Cardiac fibroblast (primary cell): ENCODE measurements at regions not wholly inside any gene's neighbourhood (a gene's known extent, or its start where the extent isn't known, plus 50 kb on each side); places are given as distances from the start of the nearest gene placed in this dataset.

ENCODE experiments used
- DNase-seq, 2 donors: peaks; one replicate each; pipeline versions ENCODE4 v3.0.0 to v3.0.0-alpha.2; 2010; ENCODE audit warnings: low read depth in 2 of 2
- H3K4me3 ChIP-seq, 2 donors: replicated peaks in 1 of 2; 1 replicate in 1 of 2; 2 replicates in 1 of 2; pipeline ENCODE4 v1.5.1; 2011; ENCODE audit warnings: low read depth in 2 of 2, low read length in 2 of 2, mild to moderate bottlenecking in 2 of 2, moderate library complexity in 1 of 2
- TF ChIP-seq, protein P1 (sequence below): IDR thresholded peaks from one replicate; pipeline ENCODE4 v1.5.1; 2011; ENCODE audit warnings: low read depth, mild to moderate bottlenecking, low read length, inconsistent platforms

DNA sequence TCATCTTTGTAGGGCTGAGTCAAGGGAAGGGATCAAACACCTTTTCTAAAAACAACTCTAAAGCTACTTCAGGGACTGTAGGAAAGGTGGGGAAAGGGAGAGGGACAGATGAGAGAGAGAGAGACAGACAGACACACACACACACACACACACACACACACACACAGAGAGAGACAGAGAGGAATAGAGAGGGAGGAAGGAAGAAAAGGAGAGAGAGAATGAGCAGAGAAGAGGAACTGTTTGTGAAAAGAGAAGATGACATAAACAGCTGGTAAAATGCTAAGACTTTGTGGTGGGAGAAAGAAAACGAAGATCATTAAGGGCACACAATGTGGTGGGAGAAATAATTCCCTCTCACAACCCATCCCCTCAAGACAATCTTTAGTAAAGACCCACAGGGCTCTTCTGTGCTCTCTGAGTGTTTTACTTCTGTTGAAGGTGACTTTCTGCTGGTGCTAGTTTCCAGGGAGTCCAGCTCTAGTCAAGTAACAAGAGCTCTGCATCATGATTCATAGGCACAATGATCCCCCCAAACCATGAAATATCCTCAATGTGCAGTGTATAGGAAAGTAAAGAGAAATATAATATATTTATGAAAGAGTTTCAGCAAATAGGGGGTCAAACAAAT, 77.2 kb upstream of the STK17B start:
- no peak for DNase-seq
- TF ChIP-seq, protein P1, sequence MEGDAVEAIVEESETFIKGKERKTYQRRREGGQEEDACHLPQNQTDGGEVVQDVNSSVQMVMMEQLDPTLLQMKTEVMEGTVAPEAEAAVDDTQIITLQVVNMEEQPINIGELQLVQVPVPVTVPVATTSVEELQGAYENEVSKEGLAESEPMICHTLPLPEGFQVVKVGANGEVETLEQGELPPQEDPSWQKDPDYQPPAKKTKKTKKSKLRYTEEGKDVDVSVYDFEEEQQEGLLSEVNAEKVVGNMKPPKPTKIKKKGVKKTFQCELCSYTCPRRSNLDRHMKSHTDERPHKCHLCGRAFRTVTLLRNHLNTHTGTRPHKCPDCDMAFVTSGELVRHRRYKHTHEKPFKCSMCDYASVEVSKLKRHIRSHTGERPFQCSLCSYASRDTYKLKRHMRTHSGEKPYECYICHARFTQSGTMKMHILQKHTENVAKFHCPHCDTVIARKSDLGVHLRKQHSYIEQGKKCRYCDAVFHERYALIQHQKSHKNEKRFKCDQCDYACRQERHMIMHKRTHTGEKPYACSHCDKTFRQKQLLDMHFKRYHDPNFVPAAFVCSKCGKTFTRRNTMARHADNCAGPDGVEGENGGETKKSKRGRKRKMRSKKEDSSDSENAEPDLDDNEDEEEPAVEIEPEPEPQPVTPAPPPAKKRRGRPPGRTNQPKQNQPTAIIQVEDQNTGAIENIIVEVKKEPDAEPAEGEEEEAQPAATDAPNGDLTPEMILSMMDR: no peak
- no peak overlapping the region for H3K4me3 ChIP-seq

DNA sequence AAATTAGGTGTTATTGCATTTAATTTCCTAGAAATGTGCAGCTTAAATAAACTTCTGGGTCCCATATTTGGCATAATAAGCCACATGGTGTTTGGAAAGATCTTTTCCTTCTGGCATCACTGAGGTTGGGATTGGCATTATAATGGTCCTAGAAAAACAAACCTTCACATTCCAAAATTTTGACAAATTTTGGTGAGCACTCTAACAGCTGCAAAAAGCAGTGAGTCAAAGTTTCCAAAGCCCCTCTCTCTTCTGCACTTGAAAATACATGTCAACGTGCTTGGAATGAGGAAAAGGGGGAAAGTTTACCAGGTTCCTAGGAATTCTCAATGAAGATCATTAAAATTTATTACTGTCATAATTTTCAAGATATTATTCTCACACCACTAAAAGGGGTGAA, 77.8 kb upstream of the STK17B start:
- DNase-seq: peak in 1 of 2 donors; percentile 46
- no peak overlapping the region for H3K4me3 ChIP-seq
- TF ChIP-seq, protein P1: no peak

DNA sequence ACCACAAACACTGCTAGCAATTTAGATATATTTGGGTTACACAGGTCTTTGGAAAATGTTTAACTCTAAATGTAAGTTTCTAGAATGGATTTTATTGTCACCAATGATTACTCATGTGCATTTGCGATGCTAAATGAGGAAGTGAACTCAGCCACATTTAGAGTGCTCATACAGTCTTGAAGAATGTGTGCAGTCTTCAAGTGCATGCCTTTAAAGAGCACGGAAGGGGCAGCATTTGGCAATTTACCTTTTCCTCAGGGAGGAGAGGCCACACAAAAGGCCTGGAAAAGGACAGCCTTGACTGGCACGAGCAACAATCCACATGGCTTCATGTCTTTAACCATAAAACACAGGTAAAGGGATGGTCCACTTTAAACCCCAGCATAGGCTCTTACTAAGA, 78.5 kb upstream of the STK17B start:
- peak in 1 of 2 donors; percentile 47 for DNase-seq
- TF ChIP-seq, protein P1: no peak
- no peak overlapping the region for H3K4me3 ChIP-seq

DNA sequence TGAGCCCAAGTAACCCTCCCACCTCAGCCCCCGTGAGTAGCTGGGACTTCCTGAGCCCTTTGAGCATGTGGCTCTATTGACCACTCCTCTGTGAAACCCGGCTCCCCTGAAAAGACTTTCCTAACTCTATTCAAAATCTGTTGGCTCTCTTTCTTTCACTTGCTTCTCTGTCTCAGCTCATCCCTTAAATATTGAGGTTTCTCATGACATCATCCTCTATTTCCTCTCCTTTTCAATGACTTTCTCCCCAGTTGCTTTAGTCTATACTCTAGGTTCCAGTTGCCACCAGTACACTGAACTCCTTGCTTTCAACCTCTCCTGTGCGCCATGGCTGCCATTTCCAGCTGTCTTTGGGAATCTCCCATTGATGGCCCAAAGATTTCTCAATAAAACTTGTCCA, 79.8 kb upstream of the STK17B start:
- DNase-seq: no peak
- TF ChIP-seq, protein P1: no peak
- no peak overlapping the region for H3K4me3 ChIP-seq

DNA sequence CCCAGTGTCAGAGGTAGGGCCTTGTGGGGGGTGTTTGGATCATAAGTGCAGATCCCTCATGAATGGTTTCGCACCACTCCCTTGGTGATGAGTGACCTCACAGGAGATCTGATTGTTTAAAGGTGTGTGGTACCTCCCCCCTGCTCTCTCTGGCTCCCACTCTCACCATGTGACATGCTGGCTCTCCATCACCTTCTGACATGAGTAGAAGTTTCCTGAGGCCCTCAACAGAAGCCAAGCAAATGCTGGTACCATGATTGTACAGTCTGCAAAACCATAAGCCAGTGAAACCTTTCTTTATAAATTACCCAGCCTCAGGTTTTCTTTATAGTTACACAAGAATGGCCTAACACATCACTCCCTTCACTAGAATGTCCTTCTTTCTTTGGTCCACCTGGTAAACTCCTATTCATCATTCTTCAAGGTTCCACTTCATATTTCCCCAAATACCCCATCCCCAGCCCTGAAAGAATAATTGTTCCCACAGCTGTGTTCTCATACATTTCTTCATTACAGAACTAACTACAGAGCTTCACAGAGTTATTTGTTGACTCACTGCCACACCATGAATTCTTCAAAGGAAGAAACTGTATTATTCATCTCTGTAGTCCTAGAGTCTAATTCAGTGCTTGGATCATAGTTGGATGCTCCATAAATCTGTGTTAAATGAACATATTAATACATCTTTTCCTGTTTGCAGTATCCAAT, 81.2 kb upstream of the STK17B start:
- H3K4me3 ChIP-seq: no peak overlapping the region
- DNase-seq: peak in 1 of 2 donors; percentile 54
- TF ChIP-seq, protein P1: no peak

DNA sequence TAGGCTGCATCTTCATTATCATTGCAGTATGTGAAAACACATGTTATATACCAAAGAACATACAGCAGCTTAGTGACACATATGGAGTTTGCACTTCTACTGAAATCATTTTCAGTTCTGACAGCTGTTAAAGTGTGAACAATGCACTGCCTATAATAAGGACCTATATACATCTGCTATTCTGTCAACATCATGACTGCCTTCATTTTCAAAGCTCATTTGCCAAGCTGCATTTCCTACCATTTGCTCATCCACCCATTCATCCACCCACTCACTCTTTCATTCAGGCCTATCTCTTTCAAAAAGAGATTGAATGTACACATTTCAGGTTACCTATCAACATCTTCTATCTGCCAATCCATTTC, 81.7 kb upstream of the STK17B start:
- no peak overlapping the region for H3K4me3 ChIP-seq
- DNase-seq: no peak
- TF ChIP-seq, protein P1: no peak
